ENCODE measurements at regions not wholly inside any gene's neighbourhood (a gene's known extent, or its start where the extent isn't known, plus 50 kb on each side); places are given as distances from the start of the nearest gene placed in this dataset.
"Not testable (repeated sequence)": the region's sequence is repeated elsewhere in the genome, so short reads cannot be mapped to it uniquely, and the experiment has no call there.

GRCh38 chr7:153951316-153951715, 100.9 kb upstream of the DPP6 start:
- no peak for ATAC-seq
- Mint-ChIP-seq H3K27me3 (no peaks in the 10 kb centered on the region), H3K36me3 (no peaks in the 10 kb centered on the region), H3K27ac (no peak overlapping the region), H3K4me1 (no peaks in the 10 kb centered on the region), H3K9me3 (peaks cover 14% of the 10 kb centered on the region), H3K4me3 (no peak overlapping the region)

DNA sequence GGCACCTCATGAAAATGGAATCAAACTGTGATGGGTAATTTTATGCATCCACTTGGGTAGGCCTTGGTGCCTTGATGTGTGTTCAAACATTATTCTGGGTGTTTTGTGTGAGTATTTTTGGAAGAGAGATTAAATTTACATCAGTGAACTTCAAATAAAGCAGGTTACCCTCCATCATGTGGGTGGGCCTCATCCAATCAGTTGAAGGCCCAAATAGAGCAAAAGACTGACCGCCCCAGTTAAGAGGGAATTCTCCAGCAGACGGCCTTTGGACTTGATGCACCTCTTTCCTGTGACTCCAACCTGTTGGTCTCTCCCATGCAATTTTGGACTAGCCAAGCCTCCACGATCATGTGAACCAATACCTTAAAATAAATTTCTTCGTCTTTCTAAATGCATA, 97.7 kb upstream of the DPP6 start:
- no peak overlapping the region for H3K4me3 Mint-ChIP-seq
- peaks cover 14% of the 10 kb centered on the region for H3K9me3 Mint-ChIP-seq
- H3K27ac Mint-ChIP-seq, result no peak overlapping the region
- ATAC-seq, result no peak
- no peaks in the 10 kb centered on the region for H3K4me1 Mint-ChIP-seq
- no peaks in the 10 kb centered on the region for H3K36me3 Mint-ChIP-seq
- no peaks in the 10 kb centered on the region for H3K27me3 Mint-ChIP-seq

- not testable (repeated sequence) for H3K4me3 Mint-ChIP-seq, H3K4me1 Mint-ChIP-seq, H3K36me3 Mint-ChIP-seq, H3K9me3 Mint-ChIP-seq, H3K27ac Mint-ChIP-seq, ATAC-seq, H3K27me3 Mint-ChIP-seq
Observed at GRCh38 chr7:153957677-153958076, 94.5 kb upstream of the DPP6 start.

DNA sequence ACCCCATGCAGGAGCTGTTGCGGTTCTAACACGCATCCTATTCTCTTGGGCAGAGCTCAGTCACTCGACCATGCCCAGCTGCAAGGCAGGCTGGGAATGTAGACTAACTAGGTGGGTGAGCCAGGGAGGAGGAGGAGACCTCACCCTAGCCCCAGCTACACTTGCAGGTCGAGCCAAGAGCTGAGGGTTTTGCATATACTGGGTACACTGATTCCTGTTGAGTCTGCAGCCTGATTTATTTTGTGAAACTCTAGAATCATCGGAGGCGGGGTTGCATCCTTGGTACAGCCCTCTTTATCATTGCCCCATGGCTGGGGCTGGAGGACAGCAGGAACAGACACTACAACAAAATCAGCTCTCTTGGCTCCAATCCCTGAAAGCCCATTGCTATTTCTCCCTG, 93.8 kb upstream of the DPP6 start:
- not testable (repeated sequence) for H3K4me1 Mint-ChIP-seq, H3K9me3 Mint-ChIP-seq, H3K27ac Mint-ChIP-seq, H3K4me3 Mint-ChIP-seq, H3K27me3 Mint-ChIP-seq, ATAC-seq, H3K36me3 Mint-ChIP-seq

GRCh38 chr7:153958789-153959188, 93.4 kb upstream of the DPP6 start:
- not testable (repeated sequence) for ATAC-seq, H3K36me3 Mint-ChIP-seq, H3K27me3 Mint-ChIP-seq, H3K4me3 Mint-ChIP-seq, H3K4me1 Mint-ChIP-seq, H3K9me3 Mint-ChIP-seq, H3K27ac Mint-ChIP-seq

- not testable (repeated sequence) for ATAC-seq, H3K27me3 Mint-ChIP-seq, H3K27ac Mint-ChIP-seq
Observed at GRCh38 chr7:153964481-153965112, 87.6 kb upstream of the DPP6 start.

GRCh38 chr7:153969016-153969415, 83.2 kb upstream of the DPP6 start:
- not testable (repeated sequence) for H3K27me3 Mint-ChIP-seq, H3K27ac Mint-ChIP-seq, ATAC-seq, H3K36me3 Mint-ChIP-seq, H3K4me3 Mint-ChIP-seq, H3K9me3 Mint-ChIP-seq, H3K4me1 Mint-ChIP-seq

More at GRCh38 chr7:153964481-153965112, 87.6 kb upstream of the DPP6 start:
- not testable (repeated sequence) for H3K9me3 Mint-ChIP-seq, H3K36me3 Mint-ChIP-seq, H3K4me1 Mint-ChIP-seq, H3K4me3 Mint-ChIP-seq

- not testable (repeated sequence) for H3K4me3 Mint-ChIP-seq, H3K36me3 Mint-ChIP-seq, H3K4me1 Mint-ChIP-seq, H3K9me3 Mint-ChIP-seq, ATAC-seq, H3K27ac Mint-ChIP-seq, H3K27me3 Mint-ChIP-seq
Observed at GRCh38 chr7:153974603-153975002, 77.6 kb upstream of the DPP6 start.

DNA sequence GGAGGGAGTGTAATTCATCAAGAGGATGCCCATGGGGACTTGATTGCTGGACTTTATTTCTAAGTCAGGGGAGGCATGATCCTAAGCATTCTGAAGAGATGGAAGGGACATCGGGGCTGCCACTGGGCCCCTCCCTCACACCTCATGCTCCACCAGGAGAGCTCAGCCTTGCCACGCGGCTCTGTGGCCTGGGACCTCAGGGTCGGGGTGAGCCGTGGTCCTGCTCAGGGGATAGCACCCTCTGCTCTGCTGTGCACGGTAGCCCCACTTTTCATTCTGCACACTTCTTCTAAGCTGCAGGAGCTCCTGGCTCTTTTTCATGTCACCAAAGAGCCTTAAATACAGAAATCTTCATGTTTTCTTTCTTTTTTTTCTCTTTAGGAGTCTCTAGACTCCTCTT, 75.5 kb upstream of the DPP6 start:
- not testable (repeated sequence) for H3K4me3 Mint-ChIP-seq, H3K36me3 Mint-ChIP-seq, H3K27ac Mint-ChIP-seq, H3K27me3 Mint-ChIP-seq, H3K9me3 Mint-ChIP-seq, ATAC-seq, H3K4me1 Mint-ChIP-seq

DNA sequence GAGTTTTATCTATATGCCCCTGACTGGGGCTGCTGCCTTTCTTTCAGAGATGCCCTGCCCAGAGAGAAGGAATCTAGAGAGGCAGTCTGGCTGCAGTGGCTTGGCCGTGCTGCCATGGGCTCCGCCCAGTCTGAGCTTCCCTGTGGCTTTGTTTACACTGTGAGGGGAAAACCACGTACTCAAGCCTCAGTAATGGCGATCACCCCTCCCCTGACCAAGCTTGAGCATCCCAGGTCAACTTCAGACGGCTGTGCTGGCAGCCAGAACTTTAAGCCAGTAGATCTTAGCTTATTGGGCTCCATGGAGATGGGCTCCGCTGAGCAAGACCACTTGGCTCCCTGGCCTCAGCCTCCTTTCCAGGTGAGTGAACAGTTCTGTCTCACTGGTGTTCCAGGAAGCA, 69.0 kb upstream of the DPP6 start:
- H3K27me3 Mint-ChIP-seq, H3K9me3 Mint-ChIP-seq, H3K36me3 Mint-ChIP-seq, H3K27ac Mint-ChIP-seq, H3K4me1 Mint-ChIP-seq, ATAC-seq, H3K4me3 Mint-ChIP-seq: not testable (repeated sequence)

DNA sequence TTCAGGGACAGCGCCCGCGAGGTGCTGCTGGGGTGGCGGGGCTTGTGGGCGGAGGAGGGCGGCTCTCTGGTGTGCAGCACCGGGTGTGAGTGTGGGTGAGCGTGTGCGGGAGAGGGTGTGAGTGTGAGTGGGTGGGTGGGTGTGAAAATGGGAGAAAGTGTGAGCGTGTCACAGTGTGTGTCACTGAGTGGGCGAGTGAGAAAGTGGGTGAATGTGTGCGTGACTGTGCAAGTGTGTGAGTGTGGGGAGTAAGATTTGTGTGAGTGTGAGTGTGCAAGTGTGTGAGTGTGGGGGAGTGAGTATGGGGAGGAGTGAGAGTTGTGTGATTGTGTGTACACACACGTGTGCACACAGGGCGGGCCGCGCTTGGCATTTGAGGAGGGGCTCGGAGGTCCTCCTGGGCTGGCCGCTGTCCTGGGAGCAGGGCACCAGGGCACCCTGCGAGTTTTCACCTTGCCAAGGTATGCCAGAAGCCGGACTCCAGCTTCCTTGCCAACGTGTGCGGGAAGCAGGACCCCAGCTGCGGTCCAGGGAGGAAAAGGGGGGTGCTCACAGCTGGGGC, 63.1 kb upstream of the DPP6 start:
- H3K4me1 Mint-ChIP-seq, H3K36me3 Mint-ChIP-seq, ATAC-seq, H3K9me3 Mint-ChIP-seq, H3K27me3 Mint-ChIP-seq, H3K27ac Mint-ChIP-seq: not testable (repeated sequence)
- H3K4me3 Mint-ChIP-seq, result peak overlapping the region; percentile 14

GRCh38 chr7:153989742-153990425, 62.3 kb upstream of the DPP6 start:
- ATAC-seq, H3K36me3 Mint-ChIP-seq, H3K27me3 Mint-ChIP-seq, H3K9me3 Mint-ChIP-seq, H3K27ac Mint-ChIP-seq, H3K4me3 Mint-ChIP-seq, H3K4me1 Mint-ChIP-seq: not testable (repeated sequence)

GRCh38 chr7:153991471-153991870, 60.7 kb upstream of the DPP6 start:
- not testable (repeated sequence) for H3K9me3 Mint-ChIP-seq, H3K27ac Mint-ChIP-seq, ATAC-seq, H3K36me3 Mint-ChIP-seq, H3K4me1 Mint-ChIP-seq, H3K4me3 Mint-ChIP-seq, H3K27me3 Mint-ChIP-seq

DNA sequence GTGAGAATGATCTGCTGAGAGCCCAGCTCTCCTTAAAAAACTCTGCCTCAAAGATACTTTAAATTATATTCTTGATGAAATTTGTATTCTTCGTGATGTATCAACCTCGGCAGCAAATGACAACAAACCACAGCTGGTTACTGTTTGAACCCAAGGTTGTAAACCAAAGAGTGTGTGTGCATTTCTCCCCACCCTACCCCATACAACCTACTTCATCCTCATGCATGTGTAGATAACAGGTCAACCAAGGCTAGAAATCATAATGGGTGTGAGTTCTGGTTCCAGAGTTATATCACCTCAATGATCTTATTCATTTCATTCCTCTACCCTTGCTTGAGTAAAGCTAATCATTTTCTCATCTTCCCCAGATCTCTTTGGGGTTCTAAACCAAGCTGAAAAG, 58.8 kb upstream of the DPP6 start:
- ATAC-seq, H3K4me1 Mint-ChIP-seq, H3K36me3 Mint-ChIP-seq, H3K4me3 Mint-ChIP-seq, H3K27me3 Mint-ChIP-seq, H3K9me3 Mint-ChIP-seq, H3K27ac Mint-ChIP-seq: not testable (repeated sequence)

GRCh38 chr7:153998896-153999295, 53.3 kb upstream of the DPP6 start:
- not testable (repeated sequence) for H3K4me1 Mint-ChIP-seq, H3K36me3 Mint-ChIP-seq, H3K9me3 Mint-ChIP-seq, ATAC-seq, H3K27ac Mint-ChIP-seq, H3K4me3 Mint-ChIP-seq, H3K27me3 Mint-ChIP-seq
